ENCODE measurements at regions not wholly inside any gene's neighbourhood (a gene's known extent, or its start where the extent isn't known, plus 50 kb on each side); places are given as distances from the start of the nearest gene placed in this dataset.

DNA sequence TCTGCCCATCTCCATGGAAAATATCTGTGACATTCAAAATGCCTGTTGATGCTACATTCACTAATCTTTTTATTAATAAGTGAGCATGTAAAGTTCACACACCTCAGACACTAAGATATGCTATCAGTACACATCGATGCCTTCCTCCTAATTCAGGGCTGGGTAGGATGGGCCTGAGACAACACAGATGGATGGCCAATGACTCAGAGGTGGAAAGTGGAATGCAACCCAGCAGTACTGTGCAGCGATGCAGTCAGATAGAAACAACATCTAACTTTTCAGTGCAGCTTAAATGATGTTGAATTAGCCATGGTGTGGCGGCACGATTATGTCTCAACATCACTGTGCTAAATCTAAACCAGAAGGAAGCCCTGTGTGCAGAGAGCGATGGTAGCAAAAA is 161.6 kb upstream of the KCNJ15 start:
- no peak for TF ChIP-seq EZH2 (IDR thresholded peaks at IDR 0.05; ENCODE audit: low read length)
- TF ChIP-seq, protein P1, sequence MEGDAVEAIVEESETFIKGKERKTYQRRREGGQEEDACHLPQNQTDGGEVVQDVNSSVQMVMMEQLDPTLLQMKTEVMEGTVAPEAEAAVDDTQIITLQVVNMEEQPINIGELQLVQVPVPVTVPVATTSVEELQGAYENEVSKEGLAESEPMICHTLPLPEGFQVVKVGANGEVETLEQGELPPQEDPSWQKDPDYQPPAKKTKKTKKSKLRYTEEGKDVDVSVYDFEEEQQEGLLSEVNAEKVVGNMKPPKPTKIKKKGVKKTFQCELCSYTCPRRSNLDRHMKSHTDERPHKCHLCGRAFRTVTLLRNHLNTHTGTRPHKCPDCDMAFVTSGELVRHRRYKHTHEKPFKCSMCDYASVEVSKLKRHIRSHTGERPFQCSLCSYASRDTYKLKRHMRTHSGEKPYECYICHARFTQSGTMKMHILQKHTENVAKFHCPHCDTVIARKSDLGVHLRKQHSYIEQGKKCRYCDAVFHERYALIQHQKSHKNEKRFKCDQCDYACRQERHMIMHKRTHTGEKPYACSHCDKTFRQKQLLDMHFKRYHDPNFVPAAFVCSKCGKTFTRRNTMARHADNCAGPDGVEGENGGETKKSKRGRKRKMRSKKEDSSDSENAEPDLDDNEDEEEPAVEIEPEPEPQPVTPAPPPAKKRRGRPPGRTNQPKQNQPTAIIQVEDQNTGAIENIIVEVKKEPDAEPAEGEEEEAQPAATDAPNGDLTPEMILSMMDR (optimal IDR thresholded peaks at IDR 0.05 in 1 of 3, IDR thresholded peaks at IDR 0.05 in 1 of 3, conservative IDR thresholded peaks at IDR 0.05 in 1 of 3; ENCODE audit: extremely low read depth in 1 of 3, insufficient read depth in 2 of 3, low read length in 3 of 3), result no peak

Data from keratinocyte (primary cell).